ENCODE measurements at regions not wholly inside any gene's neighbourhood (a gene's known extent, or its start where the extent isn't known, plus 50 kb on each side); places are given as distances from the start of the nearest gene placed in this dataset.

DNA sequence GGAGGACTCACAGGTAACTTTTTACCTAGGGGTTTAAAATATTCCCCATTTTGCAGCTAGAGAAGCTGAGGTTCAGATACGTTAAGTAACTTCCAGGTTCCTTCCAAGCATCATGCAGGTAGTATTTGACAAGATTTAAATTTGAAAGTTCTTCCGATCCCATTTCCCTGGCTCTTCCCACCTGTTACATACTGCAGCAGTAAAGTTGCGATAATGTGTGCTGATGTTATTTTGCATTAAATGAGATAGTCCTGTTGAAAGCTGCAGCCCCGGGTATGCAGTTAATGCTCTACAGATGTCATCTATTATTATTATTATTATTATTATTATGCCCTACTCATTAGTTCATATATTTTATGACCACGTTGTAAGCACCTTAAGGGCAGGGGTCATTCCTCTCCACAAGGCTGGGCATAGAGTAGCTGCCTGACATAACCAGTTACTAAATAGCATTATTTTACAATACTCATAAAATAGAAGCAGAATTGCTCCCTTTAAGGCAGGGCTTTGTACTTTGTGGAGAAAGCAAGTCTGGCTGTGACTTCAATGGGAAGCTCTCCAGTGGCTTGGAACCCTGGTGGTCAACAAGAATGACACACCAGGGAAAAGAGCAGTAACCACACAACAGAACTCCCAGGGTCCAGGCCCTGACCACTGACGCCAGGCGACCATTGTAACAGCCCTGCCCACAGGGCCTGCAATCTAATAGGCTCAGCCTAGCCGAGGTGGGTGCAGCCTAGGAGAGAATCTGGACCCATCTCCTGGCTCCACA, 90.8 kb upstream of the CALM2 start:
- TF ChIP-seq, protein P1, sequence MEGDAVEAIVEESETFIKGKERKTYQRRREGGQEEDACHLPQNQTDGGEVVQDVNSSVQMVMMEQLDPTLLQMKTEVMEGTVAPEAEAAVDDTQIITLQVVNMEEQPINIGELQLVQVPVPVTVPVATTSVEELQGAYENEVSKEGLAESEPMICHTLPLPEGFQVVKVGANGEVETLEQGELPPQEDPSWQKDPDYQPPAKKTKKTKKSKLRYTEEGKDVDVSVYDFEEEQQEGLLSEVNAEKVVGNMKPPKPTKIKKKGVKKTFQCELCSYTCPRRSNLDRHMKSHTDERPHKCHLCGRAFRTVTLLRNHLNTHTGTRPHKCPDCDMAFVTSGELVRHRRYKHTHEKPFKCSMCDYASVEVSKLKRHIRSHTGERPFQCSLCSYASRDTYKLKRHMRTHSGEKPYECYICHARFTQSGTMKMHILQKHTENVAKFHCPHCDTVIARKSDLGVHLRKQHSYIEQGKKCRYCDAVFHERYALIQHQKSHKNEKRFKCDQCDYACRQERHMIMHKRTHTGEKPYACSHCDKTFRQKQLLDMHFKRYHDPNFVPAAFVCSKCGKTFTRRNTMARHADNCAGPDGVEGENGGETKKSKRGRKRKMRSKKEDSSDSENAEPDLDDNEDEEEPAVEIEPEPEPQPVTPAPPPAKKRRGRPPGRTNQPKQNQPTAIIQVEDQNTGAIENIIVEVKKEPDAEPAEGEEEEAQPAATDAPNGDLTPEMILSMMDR (IDR thresholded peaks at IDR 0.05): no peak
- TF ChIP-seq EZH2 (IDR thresholded peaks at IDR 0.05; ENCODE audit: borderline replicate concordance, insufficient read depth, low read depth, low read length, poor library complexity, severe bottlenecking): no peak
